ENCODE measurements at regions not wholly inside any gene's neighbourhood (a gene's known extent, or its start where the extent isn't known, plus 50 kb on each side); places are given as distances from the start of the nearest gene placed in this dataset.

- DNase-seq (ENCODE audit: insufficient read length, low spot score): no peak
- no peak for FAIRE-seq
Observed at GRCh38 chr14:25220514-25220913, 170.6 kb upstream of the STXBP6 start.

DNA sequence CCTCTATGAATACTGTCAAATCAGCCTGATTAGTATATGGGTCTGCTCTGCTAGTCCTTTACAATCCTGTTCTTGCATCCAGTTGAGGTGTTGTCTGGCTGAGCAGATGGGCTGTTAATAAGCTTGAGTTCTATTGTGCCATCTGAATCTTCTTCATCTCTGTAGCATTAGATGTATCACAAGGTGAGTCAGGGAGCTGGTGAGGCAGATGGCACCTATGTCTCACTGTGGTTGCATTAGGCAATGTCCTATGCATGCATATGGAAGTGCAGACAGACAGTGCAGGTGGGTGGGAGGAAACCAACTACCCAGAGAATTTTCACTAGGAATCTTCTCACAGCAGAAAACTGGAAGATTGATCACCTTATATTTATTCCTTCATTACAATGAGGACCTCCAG lies 165.7 kb upstream of the STXBP6 start:
- DNase-seq (ENCODE audit: insufficient read length, low spot score) (no peak), FAIRE-seq (no peak)

GRCh38 chr14:25197885-25198284 lies 147.9 kb upstream of the STXBP6 start:
- FAIRE-seq: no peak
- no peak for DNase-seq (ENCODE audit: insufficient read length, low spot score)

DNA sequence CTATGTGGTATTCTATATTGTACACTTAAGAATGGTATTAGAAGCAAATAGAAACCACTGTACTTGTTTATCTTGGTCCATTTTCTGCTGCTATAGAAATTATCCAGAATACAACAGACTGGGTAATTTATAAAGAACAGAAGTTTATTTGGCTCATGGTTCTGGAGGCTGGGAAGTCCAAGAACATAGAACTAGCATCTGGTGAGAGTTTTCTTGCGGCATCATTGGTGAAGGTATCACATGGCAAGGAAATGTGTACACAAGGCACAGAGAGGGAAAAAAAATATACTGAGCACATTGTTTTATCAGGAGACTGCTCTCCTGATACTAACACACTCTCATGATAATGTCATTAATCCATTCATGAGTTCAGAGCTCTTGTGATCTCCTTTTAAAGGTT lies 130.3 kb upstream of the STXBP6 start:
- no peak for FAIRE-seq
- no peak for DNase-seq (ENCODE audit: insufficient read length, low spot score)

DNA sequence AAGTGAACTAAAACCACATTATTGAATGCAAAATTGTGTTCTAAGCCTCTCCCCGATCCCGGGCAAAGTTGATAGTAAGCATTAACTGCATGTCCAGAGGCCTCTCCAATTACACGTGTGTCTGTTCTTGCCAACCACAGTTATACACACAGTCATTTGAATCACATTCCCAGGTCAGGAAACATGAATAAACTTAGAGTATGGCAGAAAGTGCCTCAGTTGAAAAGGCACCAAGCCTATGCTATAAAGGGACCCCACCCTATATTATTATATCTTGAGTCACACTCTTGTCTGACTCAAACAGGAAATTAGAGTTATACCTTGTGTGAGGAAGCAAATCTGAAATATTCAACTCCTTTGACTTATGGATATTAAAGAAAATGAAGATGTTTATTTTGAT lies 128.3 kb upstream of the STXBP6 start:
- FAIRE-seq (no peak), DNase-seq (ENCODE audit: insufficient read length, low spot score) (no peak)

DNA sequence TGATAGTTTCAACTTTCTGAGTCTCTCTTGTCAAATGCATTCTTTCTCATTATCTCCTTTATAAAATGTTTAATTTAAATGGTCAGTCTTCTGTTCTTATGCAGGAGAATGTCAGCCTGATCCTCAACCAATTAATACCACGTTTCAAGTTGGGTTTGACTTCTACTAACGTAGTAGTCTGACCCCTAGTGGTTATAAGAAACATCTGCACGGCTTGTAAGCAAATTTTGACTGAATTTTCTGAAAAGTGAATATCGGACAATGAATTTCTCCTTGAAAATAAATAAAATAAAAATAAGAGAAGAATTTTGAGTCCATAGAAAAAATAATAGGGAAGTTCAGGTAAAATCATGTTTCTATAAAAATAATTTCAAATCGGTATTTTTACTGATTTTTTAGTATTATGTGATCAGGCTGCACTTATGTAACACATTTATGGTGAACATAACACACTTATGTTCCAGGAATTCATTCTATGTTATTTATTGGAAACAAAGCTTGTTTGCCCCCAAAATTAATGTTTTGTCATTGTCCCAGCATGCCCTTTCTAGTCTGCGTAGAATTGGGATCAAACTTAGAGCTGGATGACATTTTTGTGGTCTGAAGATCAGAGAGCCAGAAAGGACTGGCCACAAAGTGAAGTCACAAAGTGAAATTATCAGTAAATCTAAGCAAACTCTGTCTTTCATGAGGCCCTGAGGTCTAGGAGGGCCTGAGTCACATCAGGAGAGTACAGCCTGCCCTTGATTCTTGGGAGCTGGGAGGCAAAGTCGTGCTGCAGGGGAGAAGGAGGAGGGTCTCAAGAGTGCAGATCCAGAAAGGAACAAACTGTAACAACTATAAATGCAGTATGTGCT lies 101.2 kb upstream of the STXBP6 start:
- FAIRE-seq: peak; percentile 33
- peak; percentile 54 for DNase-seq (ENCODE audit: insufficient read length, low spot score)

- FAIRE-seq (no peak), DNase-seq (ENCODE audit: insufficient read length, low spot score) (no peak)
Observed at GRCh38 chr14:25150401-25150800, 100.5 kb upstream of the STXBP6 start.

- FAIRE-seq (no peak), DNase-seq (ENCODE audit: insufficient read length, low spot score) (no peak)
Observed at GRCh38 chr14:25140411-25140810, 90.5 kb upstream of the STXBP6 start.

DNA sequence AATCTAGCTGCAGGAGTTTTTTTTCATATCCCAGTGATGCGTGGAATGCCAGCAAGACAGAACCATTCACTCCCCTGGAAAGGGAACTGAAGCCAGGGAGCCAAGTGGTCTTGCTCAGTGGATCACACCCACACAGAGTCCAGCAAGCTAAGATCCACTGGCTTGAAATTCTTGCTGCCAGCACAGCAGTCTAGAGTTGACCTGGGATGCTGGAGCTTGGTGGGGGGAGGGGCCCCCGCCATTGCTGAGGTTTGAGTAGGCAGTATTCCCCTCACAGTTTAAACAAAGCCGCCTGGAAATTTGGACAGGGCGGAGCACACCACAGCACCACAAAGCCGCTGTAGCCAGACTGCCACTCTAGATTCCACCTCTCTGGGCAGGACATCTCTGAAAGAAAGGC lies 86.9 kb upstream of the STXBP6 start:
- FAIRE-seq (no peak), DNase-seq (ENCODE audit: insufficient read length, low spot score) (no peak)

- DNase-seq (ENCODE audit: insufficient read length, low spot score): no peak
- no peak for FAIRE-seq
Observed at GRCh38 chr14:25134184-25134583, 84.2 kb upstream of the STXBP6 start.

GRCh38 chr14:25132732-25133422 lies 82.9 kb upstream of the STXBP6 start:
- DNase-seq (ENCODE audit: insufficient read length, low spot score) (peak; percentile 76), FAIRE-seq (peak; percentile 96)

- FAIRE-seq (no peak), DNase-seq (ENCODE audit: insufficient read length, low spot score) (no peak)
Observed at GRCh38 chr14:25132094-25132493, 82.1 kb upstream of the STXBP6 start.

DNA sequence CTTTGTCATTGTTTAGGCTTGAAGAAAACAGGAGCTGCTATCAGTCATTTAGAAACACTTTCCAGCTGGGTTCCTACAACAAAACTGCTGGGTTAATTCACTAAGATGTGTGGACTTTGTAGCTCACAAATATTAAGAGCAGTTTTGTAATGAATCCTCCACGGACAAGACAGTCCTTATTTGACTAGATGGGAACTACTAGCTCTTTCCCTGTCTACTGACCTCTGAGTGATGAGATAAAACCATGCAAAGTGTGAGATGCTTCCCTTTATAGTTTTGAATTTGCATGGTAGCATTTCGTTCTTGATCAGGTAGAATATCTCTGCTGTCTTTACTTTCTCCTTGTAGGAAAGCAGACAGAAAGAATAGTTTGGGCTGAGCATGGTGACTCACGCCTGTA lies 72.9 kb upstream of the STXBP6 start:
- FAIRE-seq: no peak
- DNase-seq (ENCODE audit: insufficient read length, low spot score): no peak

GRCh38 chr14:25122211-25122610 lies 72.3 kb upstream of the STXBP6 start:
- no peak for DNase-seq (ENCODE audit: insufficient read length, low spot score)
- peak; percentile 48 for FAIRE-seq

- DNase-seq (ENCODE audit: insufficient read length, low spot score): peak; percentile 35
- FAIRE-seq: peak; percentile 91
Observed at GRCh38 chr14:25121337-25122129, 71.6 kb upstream of the STXBP6 start.

- no peak for FAIRE-seq
- DNase-seq (ENCODE audit: insufficient read length, low spot score): no peak
Observed at GRCh38 chr14:25120261-25120660, 70.3 kb upstream of the STXBP6 start.

DNA sequence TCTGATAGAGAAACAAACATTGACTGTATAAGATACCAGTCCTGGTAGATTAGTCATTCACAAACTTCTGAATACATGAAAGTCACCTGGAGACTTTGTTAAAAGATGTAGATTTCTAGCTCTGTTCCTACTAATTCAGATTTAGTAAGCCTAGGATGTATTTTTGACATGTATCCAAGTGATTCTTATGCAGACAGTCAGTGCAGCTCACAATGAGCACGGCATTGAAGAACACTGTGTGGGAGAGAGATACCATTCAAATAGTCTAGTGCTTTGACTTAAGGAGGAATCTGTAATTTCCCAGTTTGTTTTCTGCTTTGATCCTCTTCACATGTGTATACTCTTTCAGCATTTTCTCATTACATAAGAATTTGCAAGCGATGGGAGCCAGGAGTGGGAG lies 68.7 kb upstream of the STXBP6 start:
- FAIRE-seq (no peak), DNase-seq (ENCODE audit: insufficient read length, low spot score) (no peak)

GRCh38 chr14:25117342-25117741 lies 67.4 kb upstream of the STXBP6 start:
- FAIRE-seq (peak; percentile 51), DNase-seq (ENCODE audit: insufficient read length, low spot score) (no peak)

DNA sequence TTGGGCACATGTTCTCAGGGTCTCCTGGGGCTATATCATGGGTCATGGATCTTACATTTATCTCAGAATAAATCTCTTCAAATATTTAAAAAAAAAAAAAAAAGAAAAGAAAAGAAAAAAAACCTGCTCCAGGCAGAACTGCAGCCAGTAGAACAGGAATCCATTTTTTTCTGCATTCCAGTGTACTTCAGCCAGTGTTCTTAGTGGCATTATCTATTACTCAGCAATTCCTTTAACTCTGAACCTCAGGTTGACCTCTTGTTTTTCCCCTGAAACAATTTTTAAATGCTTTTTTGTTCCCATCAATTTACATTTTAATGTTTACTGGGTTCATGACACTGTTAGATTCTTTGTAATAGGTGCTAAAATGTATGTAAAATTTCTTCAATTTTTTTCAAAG lies 66.7 kb upstream of the STXBP6 start:
- DNase-seq (ENCODE audit: insufficient read length, low spot score) (no peak), FAIRE-seq (no peak)

DNA sequence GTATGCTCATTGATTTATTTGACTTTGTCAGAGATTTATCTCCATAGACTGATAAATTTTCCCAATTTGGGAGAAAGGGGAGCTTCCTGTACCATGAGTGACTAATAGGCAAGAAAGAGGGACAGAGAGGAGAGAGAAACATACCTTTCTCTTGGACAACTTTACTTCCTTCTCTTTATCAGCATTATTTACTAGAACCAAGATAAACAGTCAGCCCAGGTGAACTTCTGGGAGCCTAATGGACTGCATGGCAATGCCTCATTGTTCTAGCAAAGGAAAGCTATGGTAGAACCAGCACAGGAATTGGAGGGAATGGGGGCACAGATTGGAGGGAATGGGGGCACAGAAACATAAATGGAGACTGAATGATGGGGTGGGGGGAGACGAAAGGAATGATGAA lies 63.4 kb upstream of the STXBP6 start:
- DNase-seq (ENCODE audit: insufficient read length, low spot score) (no peak), FAIRE-seq (no peak)

GRCh38 chr14:25111061-25111601 lies 61.2 kb upstream of the STXBP6 start:
- peak; percentile 85 for FAIRE-seq
- peak; percentile 53 for DNase-seq (ENCODE audit: insufficient read length, low spot score)
